ENCODE measurements at regions not wholly inside any gene's neighbourhood (a gene's known extent, or its start where the extent isn't known, plus 50 kb on each side); places are given as distances from the start of the nearest gene placed in this dataset.

DNA sequence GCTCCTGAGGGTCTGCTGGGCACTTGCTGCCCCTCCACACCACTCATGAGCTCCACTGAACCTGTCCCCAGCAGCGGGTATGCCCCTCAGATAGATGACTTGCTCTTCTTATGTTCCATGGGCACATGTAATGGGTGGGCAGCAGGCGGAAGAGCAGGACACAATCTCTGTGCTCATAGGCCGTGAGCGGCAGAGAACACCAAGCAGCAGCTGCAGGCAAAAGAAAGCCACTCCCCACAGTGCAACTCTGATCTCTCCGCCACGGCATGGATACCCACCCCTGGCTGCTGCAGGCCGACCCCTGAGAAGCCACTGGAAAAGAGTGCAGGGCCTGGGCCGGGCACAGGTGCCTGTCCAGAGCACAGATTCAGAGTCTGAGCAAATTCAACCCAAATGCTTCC is 135.2 kb upstream of the RUNX3 start:
- no peaks in the 10 kb centered on the region for H3K9me3 ChIP-seq
- FAIRE-seq (no peak), DNase-seq (peak in 1 of 6 donors; percentile 35), ATAC-seq (no peak)
- no peaks in the 10 kb centered on the region for H3K27me3 ChIP-seq
- no peaks in the 10 kb centered on the region for H3K4me1 ChIP-seq
- H3K4me3 ChIP-seq, result no peak overlapping the region
- no peaks in the 10 kb centered on the region for H3K36me3 ChIP-seq
- TF ChIP-seq, protein P1, sequence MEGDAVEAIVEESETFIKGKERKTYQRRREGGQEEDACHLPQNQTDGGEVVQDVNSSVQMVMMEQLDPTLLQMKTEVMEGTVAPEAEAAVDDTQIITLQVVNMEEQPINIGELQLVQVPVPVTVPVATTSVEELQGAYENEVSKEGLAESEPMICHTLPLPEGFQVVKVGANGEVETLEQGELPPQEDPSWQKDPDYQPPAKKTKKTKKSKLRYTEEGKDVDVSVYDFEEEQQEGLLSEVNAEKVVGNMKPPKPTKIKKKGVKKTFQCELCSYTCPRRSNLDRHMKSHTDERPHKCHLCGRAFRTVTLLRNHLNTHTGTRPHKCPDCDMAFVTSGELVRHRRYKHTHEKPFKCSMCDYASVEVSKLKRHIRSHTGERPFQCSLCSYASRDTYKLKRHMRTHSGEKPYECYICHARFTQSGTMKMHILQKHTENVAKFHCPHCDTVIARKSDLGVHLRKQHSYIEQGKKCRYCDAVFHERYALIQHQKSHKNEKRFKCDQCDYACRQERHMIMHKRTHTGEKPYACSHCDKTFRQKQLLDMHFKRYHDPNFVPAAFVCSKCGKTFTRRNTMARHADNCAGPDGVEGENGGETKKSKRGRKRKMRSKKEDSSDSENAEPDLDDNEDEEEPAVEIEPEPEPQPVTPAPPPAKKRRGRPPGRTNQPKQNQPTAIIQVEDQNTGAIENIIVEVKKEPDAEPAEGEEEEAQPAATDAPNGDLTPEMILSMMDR (IDR thresholded peaks at IDR 0.05), result no peak
- H3K27ac ChIP-seq, result no peak overlapping the region
- intact Hi-C loops (cut with DNase I), result no loop called here
- 70 to 76% methylated on average over 8 of the region's 8 CpGs for WGBS, 2 donors

DNA sequence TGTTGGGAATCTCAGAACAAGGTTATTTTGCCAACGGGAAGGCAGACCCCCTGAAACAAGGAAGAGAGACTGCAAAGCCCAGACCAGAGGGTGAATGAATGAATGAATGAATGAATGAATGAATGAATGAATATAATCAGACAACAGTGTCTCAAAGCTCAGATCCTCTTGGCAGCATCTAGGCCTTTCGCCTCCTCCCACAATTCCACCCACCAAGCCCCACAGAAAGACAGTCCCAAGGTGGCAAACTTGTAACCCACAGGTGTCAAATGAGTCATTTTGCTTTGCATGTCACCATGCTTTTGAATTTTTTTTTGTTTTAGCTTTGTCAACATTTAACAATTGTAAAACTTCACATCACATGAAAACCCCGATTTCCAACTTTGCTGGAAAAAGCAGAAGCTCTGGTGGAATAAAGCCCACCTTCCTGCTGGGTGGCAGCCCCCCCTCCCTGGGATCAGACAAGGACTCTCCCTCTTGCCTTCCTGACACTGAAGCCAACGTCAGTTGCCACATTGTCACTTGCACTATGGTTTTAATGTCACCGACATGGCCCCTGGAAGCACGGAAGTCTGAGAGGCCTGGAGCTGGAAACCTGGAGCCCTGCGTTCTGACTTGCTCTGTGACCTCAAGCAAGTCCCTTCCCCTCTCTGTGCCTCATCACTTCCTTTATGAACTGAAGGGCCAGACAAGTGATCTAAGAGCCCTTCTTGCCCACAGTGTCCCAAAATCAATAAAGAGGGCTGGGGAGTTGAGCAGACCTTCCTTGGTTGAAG is 134.6 kb upstream of the RUNX3 start:
- no peaks in the 10 kb centered on the region for H3K36me3 ChIP-seq
- TF ChIP-seq, protein P1 (IDR thresholded peaks at IDR 0.05), result no peak
- ATAC-seq (no peak), FAIRE-seq (no peak), DNase-seq (peak in 1 of 6 donors; percentile 21)
- H3K9me3 ChIP-seq, result no peaks in the 10 kb centered on the region
- H3K27me3 ChIP-seq, result no peaks in the 10 kb centered on the region
- no peak overlapping the region for H3K27ac ChIP-seq
- no peaks in the 10 kb centered on the region for H3K4me1 ChIP-seq
- WGBS, 2 donors, result 77 to 81% methylated on average over 7 of the region's 7 CpGs
- H3K4me3 ChIP-seq, result no peak overlapping the region
- intact Hi-C loops (cut with DNase I), result no loop called here

- no peaks in the 10 kb centered on the region for H3K4me1 ChIP-seq
- H3K27me3 ChIP-seq, result no peaks in the 10 kb centered on the region
- intact Hi-C loops (cut with DNase I), result no loop called here
- no peak for ATAC-seq
- FAIRE-seq, result no peak
- TF ChIP-seq, protein P1 (IDR thresholded peaks at IDR 0.05), result no peak
- 76 to 79% methylated on average over 10 of the region's 10 CpGs for WGBS, 2 donors
- peak in 1 of 6 donors; percentile 8 for DNase-seq
- H3K27ac ChIP-seq, result no peak overlapping the region
- H3K4me3 ChIP-seq, result no peak overlapping the region
- no peaks in the 10 kb centered on the region for H3K9me3 ChIP-seq
- H3K36me3 ChIP-seq, result no peaks in the 10 kb centered on the region
Observed at GRCh38 chr1:25063591-25064416, 133.7 kb upstream of the RUNX3 start.

DNA sequence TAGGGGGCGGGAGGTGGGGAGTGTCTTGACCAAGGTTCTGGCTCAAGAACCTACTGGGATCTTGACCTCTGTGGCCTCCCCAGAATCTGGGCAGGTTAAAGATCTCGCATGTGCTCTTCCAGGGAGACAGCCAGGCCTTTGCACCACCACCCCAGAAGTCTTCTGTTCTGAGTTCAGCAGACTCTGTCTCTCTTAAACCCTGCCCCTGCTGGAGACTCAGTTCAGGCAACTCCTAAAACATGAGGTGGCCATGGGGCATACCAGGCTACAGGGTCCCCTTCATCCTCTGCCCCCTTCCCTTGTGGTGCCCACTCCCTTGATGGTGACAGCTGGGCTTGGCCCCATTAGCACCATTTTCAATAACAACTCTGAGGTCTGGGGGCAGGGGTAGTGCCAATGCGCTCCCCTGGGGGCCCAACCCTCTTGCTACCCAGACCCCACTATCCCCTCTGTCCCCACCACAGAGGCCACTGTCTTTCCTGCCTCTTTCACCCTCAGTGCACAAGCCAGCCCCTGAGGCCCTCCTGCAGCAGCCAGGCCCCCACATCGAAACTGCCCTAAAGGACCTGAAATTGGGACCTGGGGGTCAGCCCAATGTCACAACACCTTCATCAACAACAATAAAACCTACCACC is 132.7 kb upstream of the RUNX3 start:
- DNase-seq (peak in 1 of 6 donors; percentile 14), FAIRE-seq (no peak), ATAC-seq (no peak)
- TF ChIP-seq, protein P1 (IDR thresholded peaks at IDR 0.05), result no peak
- no peak overlapping the region for H3K4me3 ChIP-seq
- no peaks in the 10 kb centered on the region for H3K9me3 ChIP-seq
- H3K4me1 ChIP-seq, result no peaks in the 10 kb centered on the region
- H3K27ac ChIP-seq, result no peak overlapping the region
- intact Hi-C loops (cut with DNase I), result no loop called here
- no peaks in the 10 kb centered on the region for H3K36me3 ChIP-seq
- peaks cover 0 to under 1% (median 0%) of the 10 kb centered on the region in 4 donors for H3K27me3 ChIP-seq
- 81 to 95% methylated on average over 4 of the region's 4 CpGs for WGBS, 2 donors

Measured in pancreas (tissue), 10 donors.